GM23338 (cell line): ENCODE measurements at regions not wholly inside any gene's neighbourhood (a gene's known extent, or its start where the extent isn't known, plus 50 kb on each side); places are given as distances from the start of the nearest gene placed in this dataset.

ENCODE experiments used
- ATAC-seq: fragments of 200-7000 bp; cut with Tn5 transposase; 3 replicates; pipeline ENCODE4 v1.9.1; 2020
- DNase-seq: peaks from one replicate; pipeline ENCODE4 v3.0.0-alpha.2; 2015; ENCODE audit warnings: low spot score
- H2AFZ ChIP-seq: fragments of 200-600 bp; sonication (generic); 2 replicates; pipeline ENCODE4 v1.8.0; 2016; ENCODE audit warnings: antibody characterized with exemption, mild to moderate bottlenecking, moderate library complexity
- H3F3A ChIP-seq: fragments of 200-600 bp; sonication (generic); replicated peaks from 2 replicates; pipeline ENCODE4 v1.8.0; 2017; ENCODE audit warnings: antibody characterized with exemption, mixed run types, low read depth
- H3K27ac ChIP-seq: fragments of 200-600 bp; sonication (generic); 2 replicates; pipeline ENCODE4 v1.6.1; 2016; ENCODE audit warnings: low read depth
- H3K27me3 ChIP-seq: fragments of 200-600 bp; sonication (generic); 2 replicates; pipeline ENCODE4 v1.8.0; 2016; ENCODE audit warnings: mild to moderate bottlenecking, mixed run types, moderate library complexity; ENCODE audit not compliant: insufficient read depth
- H3K36me3 ChIP-seq: fragments of 200-600 bp; sonication (generic); 2 replicates; pipeline ENCODE4 v1.8.0; 2016; ENCODE audit warnings: mild to moderate bottlenecking; ENCODE audit not compliant: insufficient read depth
- H3K4me1 ChIP-seq: fragments of 200-600 bp; sonication (generic); 2 replicates; pipeline ENCODE4 v1.8.0; 2016; ENCODE audit warnings: mild to moderate bottlenecking, moderate library complexity; ENCODE audit not compliant: insufficient read depth
- H3K4me2 ChIP-seq: fragments of 200-600 bp; sonication (generic); 2 replicates; pipeline ENCODE4 v1.7.1; 2017; ENCODE audit warnings: mixed run types
- H3K4me3 ChIP-seq: fragments of 200-600 bp; sonication (generic); 2 replicates; pipeline ENCODE4 v1.6.1; 2016; ENCODE audit warnings: mixed run types
- H3K79me2 ChIP-seq: fragments of 200-600 bp; sonication (generic); replicated peaks from 2 replicates; pipeline ENCODE4 v1.8.0; 2017; ENCODE audit warnings: mild to moderate bottlenecking; ENCODE audit not compliant: insufficient read depth
- H3K9me2 ChIP-seq: fragments of 200-600 bp; sonication (generic); 2 replicates; pipeline ENCODE4 v1.8.0; 2017; ENCODE audit not compliant: insufficient read depth
- H4K20me1 ChIP-seq: fragments of 200-600 bp; sonication (generic); replicated peaks from 2 replicates; pipeline ENCODE4 v1.8.0; 2017; ENCODE audit warnings: mild to moderate bottlenecking; ENCODE audit not compliant: insufficient read depth
- H3K27ac Mint-ChIP-seq: 2 replicates; pipeline ENCODE4 v1.8.0; 2020; ENCODE audit warnings: inconsistent platforms, mild to moderate bottlenecking, moderate library complexity, mixed read lengths
- H3K27me3 Mint-ChIP-seq: 3 replicates; pipeline ENCODE4 v1.8.0; 2022; ENCODE audit warnings: low read depth, mild to moderate bottlenecking, moderate library complexity, mixed read lengths, inconsistent platforms; ENCODE audit not compliant: insufficient read depth, poor library complexity
- H3K36me3 Mint-ChIP-seq: 3 replicates; pipeline ENCODE4 v1.8.0; 2021; ENCODE audit warnings: low read depth, mild to moderate bottlenecking, inconsistent platforms, moderate library complexity, mixed read lengths
- H3K4me1 Mint-ChIP-seq: 3 replicates; pipeline ENCODE4 v1.8.0; 2020; ENCODE audit warnings: mild to moderate bottlenecking, inconsistent platforms, mixed read lengths
- H3K4me3 Mint-ChIP-seq: 3 replicates; pipeline ENCODE4 v1.8.0; 2021; ENCODE audit warnings: moderate library complexity, mild to moderate bottlenecking, inconsistent platforms, mixed read lengths
- H3K9me3 Mint-ChIP-seq: 3 replicates; pipeline ENCODE4 v1.8.0; 2020; ENCODE audit warnings: moderate library complexity, mild to moderate bottlenecking, inconsistent platforms, mixed read lengths
- CREB1 ChIP-seq: fragments of 250-450 bp; sonication (Bioruptor Pico); IDR thresholded peaks from 2 replicates; pipeline ENCODE4 v1.5.0; 2020; ENCODE audit warnings: low read depth, mild to moderate bottlenecking, moderate library complexity
- CTCF ChIP-seq, 2 experiments: fragments of 200-600 bp in 1 of 2; sonication (generic) in 1 of 2; conservative IDR thresholded peaks; 2 replicates each; pipeline versions ENCODE4 v1.5.1 to v1.6.1; 2016 to 2017; ENCODE audit warnings: antibody characterized with exemption in 2 of 2, low read depth in 2 of 2, mild to moderate bottlenecking in 2 of 2, moderate library complexity in 1 of 2
- EZH2 ChIP-seq: fragments of 200-600 bp; sonication (generic); IDR thresholded peaks from one replicate; pipeline ENCODE4 v1.8.0; 2017; ENCODE audit warnings: antibody characterized with exemption, mild to moderate bottlenecking, low read depth; ENCODE audit not compliant: unreplicated experiment
- EZH2phosphoT487 ChIP-seq: fragments of 200-600 bp; sonication (generic); IDR thresholded peaks from one replicate; pipeline ENCODE4 v1.8.1; 2018; ENCODE audit warnings: antibody characterized with exemption; ENCODE audit not compliant: unreplicated experiment
- NANOG ChIP-seq: IDR thresholded peaks from 2 replicates; pipeline ENCODE4 v1.6.1; 2016; ENCODE audit warnings: antibody characterized with exemption, borderline replicate concordance
- POLR2AphosphoS5 ChIP-seq: IDR thresholded peaks from 2 replicates; pipeline ENCODE4 v1.6.1; 2016; ENCODE audit warnings: antibody characterized with exemption, low read depth
- REST ChIP-seq: IDR thresholded peaks from one replicate; pipeline ENCODE4 v1.6.1; 2018; ENCODE audit warnings: antibody characterized with exemption; ENCODE audit not compliant: unreplicated experiment
- STAT1 ChIP-seq: IDR thresholded peaks from one replicate; pipeline ENCODE4 v1.6.1; 2016; ENCODE audit warnings: antibody characterized with exemption; ENCODE audit not compliant: unreplicated experiment
- ZNF331 ChIP-seq: fragments of 250-450 bp; sonication (Bioruptor Pico); IDR thresholded peaks from 2 replicates; pipeline ENCODE4 v1.5.0; 2020; ENCODE audit warnings: low read depth, mild to moderate bottlenecking, moderate library complexity
- ZNF462 ChIP-seq: fragments of 250-450 bp; sonication (Bioruptor Pico); IDR thresholded peaks from 2 replicates; pipeline ENCODE4 v1.5.0; 2020; ENCODE audit warnings: mild to moderate bottlenecking, moderate library complexity

- ATAC-seq (no peak), DNase-seq (no peak)
- Histone ChIP-seq H3K9me2 (peaks cover under 1% of the 10 kb centered on the region; the same call in 1 of the 2 replicates), H3K4me2 (no peak overlapping the region), H2AFZ (peak overlapping the region; percentile 11; the same call in 1 of the 2 replicates), H3K27me3 (no peaks in the 10 kb centered on the region), H3K27ac (no peak overlapping the region), H4K20me1 (no peaks in the 10 kb centered on the region), H3K36me3 (no peaks in the 10 kb centered on the region; the same call in 1 of the 2 replicates), H3K79me2 (no peaks in the 10 kb centered on the region), H3F3A (no peaks in the 10 kb centered on the region), H3K4me3 (no peak overlapping the region), H3K4me1 (no peaks in the 10 kb centered on the region)
- Mint-ChIP-seq H3K4me3 (no peak overlapping the region), H3K27ac (no peak overlapping the region), H3K36me3 (peaks cover 13% of the 10 kb centered on the region; the same call in 1 of the 3 replicates), H3K27me3 (no peaks in the 10 kb centered on the region), H3K4me1 (peaks cover 7% of the 10 kb centered on the region; the same call in 2 of the 3 replicates), H3K9me3 (peaks cover 15% of the 10 kb centered on the region)
- no peak for TF ChIP-seq EZH2phosphoT487
Observed at GRCh38 chr6:48859562-48860123, 603.4 kb downstream of the MMUT start.

- no peaks in the 10 kb centered on the region for H3F3A ChIP-seq
- no peaks in the 10 kb centered on the region for H3K27me3 ChIP-seq
- H3K4me2 ChIP-seq: no peak overlapping the region
- H3K4me3 ChIP-seq: no peak overlapping the region
- ATAC-seq: no peak
- no peak overlapping the region for H3K27ac ChIP-seq
- no peaks in the 10 kb centered on the region for H3K4me1 ChIP-seq
- no peak for DNase-seq
- H3K79me2 ChIP-seq: no peaks in the 10 kb centered on the region
- H3K9me3 Mint-ChIP-seq: peaks cover 37% of the 10 kb centered on the region
- H4K20me1 ChIP-seq: no peaks in the 10 kb centered on the region
- H3K27ac Mint-ChIP-seq: no peak overlapping the region
- no peaks in the 10 kb centered on the region for H3K27me3 Mint-ChIP-seq
- H3K36me3 Mint-ChIP-seq: peaks cover 33% of the 10 kb centered on the region
- no peak overlapping the region for H2AFZ ChIP-seq
- no peak overlapping the region for H3K4me3 Mint-ChIP-seq
- H3K9me2 ChIP-seq: 0 out of 2 replicates have a peak, but pooled peaks cover 14% of the 10 kb centered on the region
- no peaks in the 10 kb centered on the region for H3K4me1 Mint-ChIP-seq
- peaks cover 14% of the 10 kb centered on the region for H3K36me3 ChIP-seq
- TF ChIP-seq POLR2AphosphoS5: no peak
- TF ChIP-seq ZNF462 (CRISPR knock-in tag): no peak
- TF ChIP-seq ZNF331 (CRISPR knock-in tag): no peak
- TF ChIP-seq EZH2phosphoT487: no peak
- no peak for TF ChIP-seq REST
- TF ChIP-seq EZH2: no peak
- TF ChIP-seq STAT1: no peak
- no peak for TF ChIP-seq CREB1 (CRISPR knock-in tag)
- no peak for TF ChIP-seq CTCF (conservative IDR thresholded peaks at IDR 0.05; ENCODE audit: low read depth in 2 of 2)
- no peak for TF ChIP-seq NANOG
Observed at GRCh38 chr6:48845219-48845618, 617.8 kb downstream of the MMUT start.
